ENCODE measurements at regions not wholly inside any gene's neighbourhood (a gene's known extent, or its start where the extent isn't known, plus 50 kb on each side); places are given as distances from the start of the nearest gene placed in this dataset.
"Not testable (repeated sequence)": the region's sequence is repeated elsewhere in the genome, so short reads cannot be mapped to it uniquely, and the experiment has no call there.

DNA sequence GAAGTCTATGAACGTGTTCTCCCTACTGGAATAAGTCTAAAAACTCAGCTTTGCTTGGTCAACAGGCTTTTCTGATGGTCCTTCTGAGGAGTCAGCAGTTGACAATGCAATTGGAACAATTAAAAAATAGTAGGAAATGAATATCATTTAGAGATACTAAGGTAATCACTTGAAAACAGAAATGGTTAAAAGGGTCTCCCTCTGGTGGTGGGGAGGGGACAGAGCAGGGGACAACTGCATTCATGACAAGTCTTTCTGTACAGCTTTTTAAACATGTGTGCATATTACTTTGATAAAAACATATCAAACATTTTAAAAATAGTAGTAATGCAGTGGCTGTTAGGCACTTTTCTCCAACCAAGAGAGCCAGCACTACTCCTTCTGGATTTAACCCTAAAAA lies 119.9 kb upstream of the FHIT start:
- Histone ChIP-seq H3K4me3 (ENCODE audit: insufficient read depth, low read depth, low read length) (no peak overlapping the region), H3K27ac (ENCODE audit: insufficient read depth, low read depth, low read length, poor library complexity, severe bottlenecking) (no peak overlapping the region), H3K4me1 (ENCODE audit: control insufficient read depth, insufficient read depth, low read length) (no peaks in the 10 kb centered on the region), H3K9me3 (ENCODE audit: control insufficient read depth, low read length) (no peaks in the 10 kb centered on the region), H3K27me3 (ENCODE audit: control insufficient read depth, insufficient read depth, low read length, poor library complexity, severe bottlenecking) (no peaks in the 10 kb centered on the region), H3K36me3 (ENCODE audit: control insufficient read depth, insufficient read depth, low read length) (no peaks in the 10 kb centered on the region)
- 87 to 92% methylated on average over 1 of the region's 1 CpG for WGBS, 2 experiments

DNA sequence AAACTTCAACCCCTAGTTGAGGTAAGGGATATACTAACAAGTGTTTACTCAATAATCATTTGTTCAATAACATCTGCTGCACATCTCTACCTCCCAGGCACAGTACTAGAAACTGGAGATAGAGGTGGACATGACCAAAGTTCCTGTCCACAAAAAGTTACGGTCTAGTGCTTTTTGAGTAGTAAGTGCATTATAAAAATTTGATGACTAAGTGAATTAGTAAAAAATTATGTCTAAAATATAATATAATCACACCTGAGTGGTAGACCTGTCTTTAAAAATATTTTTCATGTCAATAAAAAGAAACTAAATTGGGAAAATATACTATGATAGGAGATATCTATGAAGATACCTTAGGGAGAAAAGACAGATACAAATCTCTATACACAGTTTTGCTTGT lies 121.5 kb upstream of the FHIT start:
- 88% methylated on average over 1 of the region's 1 CpG; no CpG with 5 or more reads in 1 of the 2 experiments for WGBS, 2 experiments
- Histone ChIP-seq H3K27me3 (ENCODE audit: control insufficient read depth, insufficient read depth, low read length, poor library complexity, severe bottlenecking) (no peaks in the 10 kb centered on the region), H3K36me3 (ENCODE audit: control insufficient read depth, insufficient read depth, low read length) (no peaks in the 10 kb centered on the region), H3K4me1 (ENCODE audit: control insufficient read depth, insufficient read depth, low read length) (no peaks in the 10 kb centered on the region), H3K27ac (ENCODE audit: insufficient read depth, low read depth, low read length, poor library complexity, severe bottlenecking) (no peak overlapping the region), H3K9me3 (ENCODE audit: control insufficient read depth, low read length) (no peaks in the 10 kb centered on the region), H3K4me3 (ENCODE audit: insufficient read depth, low read depth, low read length) (no peak overlapping the region)

DNA sequence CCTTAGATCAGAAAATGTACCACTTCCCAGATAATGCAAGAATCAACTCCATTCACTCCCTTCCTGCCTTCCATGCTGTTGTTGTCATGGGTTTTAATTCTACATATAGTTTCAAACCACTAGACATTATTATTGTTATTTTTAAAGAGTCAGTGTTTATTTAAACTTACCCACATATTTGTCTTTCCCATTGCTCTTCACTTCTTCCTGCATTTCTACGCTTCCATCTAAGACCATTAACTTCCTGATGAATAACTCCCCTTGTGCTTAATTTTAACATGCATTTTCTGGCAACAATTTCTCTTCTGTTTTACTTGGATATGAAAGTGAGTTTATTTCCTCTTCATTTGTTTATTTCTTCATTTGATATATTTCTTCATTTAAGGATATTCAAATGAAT lies 127.1 kb upstream of the FHIT start:
- Histone ChIP-seq H3K27me3 (ENCODE audit: control insufficient read depth, insufficient read depth, low read length, poor library complexity, severe bottlenecking) (no peaks in the 10 kb centered on the region), H3K4me3 (ENCODE audit: insufficient read depth, low read depth, low read length) (no peak overlapping the region), H3K36me3 (ENCODE audit: control insufficient read depth, insufficient read depth, low read length) (no peaks in the 10 kb centered on the region), H3K9me3 (ENCODE audit: control insufficient read depth, low read length) (no peaks in the 10 kb centered on the region), H3K27ac (ENCODE audit: insufficient read depth, low read depth, low read length, poor library complexity, severe bottlenecking) (no peak overlapping the region), H3K4me1 (ENCODE audit: control insufficient read depth, insufficient read depth, low read length) (no peaks in the 10 kb centered on the region)
- 100% methylated on average over 1 of the region's 1 CpG for whole genome bisulfite sequencing, 2 experiments

DNA sequence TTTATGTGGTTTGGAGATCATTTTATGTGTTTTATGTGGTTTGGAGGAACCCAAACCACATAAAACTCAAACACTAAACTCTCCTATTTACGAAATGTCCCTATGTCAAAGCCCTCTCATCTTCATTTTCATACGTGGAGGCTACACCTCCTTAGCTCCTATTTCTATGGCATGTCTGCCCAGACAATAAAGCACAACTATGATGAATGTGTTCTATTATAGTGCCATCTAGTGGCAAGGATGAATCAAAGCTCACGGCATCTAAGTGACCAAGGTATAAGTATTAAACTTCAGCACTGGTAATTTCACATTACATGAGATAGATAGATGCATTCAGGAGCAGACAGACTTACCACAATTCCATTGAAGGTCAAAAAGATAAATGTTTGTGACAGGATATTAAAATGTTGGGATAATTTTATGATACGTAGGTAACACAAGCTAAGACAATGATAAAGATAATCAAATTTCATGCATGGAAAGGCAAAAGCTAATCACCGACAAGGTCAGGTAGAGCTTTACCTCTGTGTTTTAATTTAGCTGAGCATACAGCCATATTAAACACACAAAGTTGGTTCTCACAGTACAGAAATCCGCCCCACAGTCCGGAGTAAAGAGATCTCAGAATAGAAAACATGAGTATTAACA lies 130.6 kb upstream of the FHIT start:
- Histone ChIP-seq H3K27me3 (ENCODE audit: control insufficient read depth, insufficient read depth, low read length, poor library complexity, severe bottlenecking) (no peaks in the 10 kb centered on the region), H3K4me3 (ENCODE audit: insufficient read depth, low read depth, low read length) (no peak overlapping the region), H3K27ac (ENCODE audit: insufficient read depth, low read depth, low read length, poor library complexity, severe bottlenecking) (no peak overlapping the region), H3K4me1 (ENCODE audit: control insufficient read depth, insufficient read depth, low read length) (no peaks in the 10 kb centered on the region), H3K9me3 (ENCODE audit: control insufficient read depth, low read length) (no peaks in the 10 kb centered on the region), H3K36me3 (ENCODE audit: control insufficient read depth, insufficient read depth, low read length) (no peaks in the 10 kb centered on the region)
- 86 to 88% methylated on average over 4 to 6 of the region's 7 CpGs for WGBS, 2 experiments

DNA sequence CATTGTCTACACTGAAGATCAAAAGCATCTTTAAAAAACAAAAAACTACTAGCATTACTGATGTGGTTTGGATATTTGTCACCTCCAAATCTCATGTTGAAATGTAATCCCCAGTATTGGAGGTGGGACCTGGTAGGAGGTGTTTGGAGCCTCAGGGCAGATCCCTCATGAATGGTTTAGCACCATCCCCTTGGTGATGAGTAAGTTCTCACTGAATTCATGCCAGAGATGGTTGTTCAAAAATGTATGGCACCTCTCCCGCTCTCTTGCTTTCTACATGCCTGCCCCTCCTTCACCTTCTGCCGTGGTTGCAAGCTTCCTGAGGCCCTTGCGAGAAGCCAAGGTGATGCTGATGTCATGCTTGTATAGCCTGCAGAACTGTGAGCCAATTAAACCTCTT lies 136.6 kb upstream of the FHIT start:
- WGBS, 2 experiments, result 90 to 93% methylated on average over 3 of the region's 3 CpGs
- Histone ChIP-seq H3K36me3 (ENCODE audit: control insufficient read depth, insufficient read depth, low read length) (no peaks in the 10 kb centered on the region), H3K27ac (ENCODE audit: insufficient read depth, low read depth, low read length, poor library complexity, severe bottlenecking) (no peak overlapping the region), H3K4me3 (ENCODE audit: insufficient read depth, low read depth, low read length) (no peak overlapping the region), H3K27me3 (ENCODE audit: control insufficient read depth, insufficient read depth, low read length, poor library complexity, severe bottlenecking) (no peaks in the 10 kb centered on the region), H3K4me1 (ENCODE audit: control insufficient read depth, insufficient read depth, low read length) (no peaks in the 10 kb centered on the region), H3K9me3 (ENCODE audit: control insufficient read depth, low read length) (no peaks in the 10 kb centered on the region)

DNA sequence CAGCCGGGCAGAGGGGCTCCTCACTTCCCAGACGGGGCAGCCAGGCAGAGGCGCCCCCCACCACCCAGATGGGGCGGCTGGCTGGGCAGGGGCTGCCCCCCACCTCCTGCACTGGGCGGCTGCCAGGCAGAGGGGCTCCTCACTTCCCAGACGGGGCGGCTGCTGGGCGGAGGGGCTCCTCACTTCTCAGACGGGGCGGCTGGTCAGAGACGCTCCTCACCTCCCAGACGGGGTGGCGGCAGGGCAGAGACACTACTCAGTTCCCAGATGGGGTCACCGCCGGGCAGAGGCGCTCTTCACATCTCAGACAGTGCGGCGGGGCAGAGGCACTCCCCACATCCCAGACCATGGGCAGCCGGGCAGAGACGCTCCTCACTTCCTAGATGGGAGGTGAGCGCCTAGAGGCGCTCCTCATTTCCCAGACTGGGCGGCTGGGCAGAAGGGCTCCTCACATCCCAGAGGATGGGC lies 142.3 kb upstream of the FHIT start:
- H3K27ac ChIP-seq (ENCODE audit: insufficient read depth, low read depth, low read length, poor library complexity, severe bottlenecking); H3K4me3 ChIP-seq (ENCODE audit: insufficient read depth, low read depth, low read length); H3K4me1 ChIP-seq (ENCODE audit: control insufficient read depth, insufficient read depth, low read length); H3K36me3 ChIP-seq (ENCODE audit: control insufficient read depth, insufficient read depth, low read length); H3K9me3 ChIP-seq (ENCODE audit: control insufficient read depth, low read length); H3K27me3 ChIP-seq (ENCODE audit: control insufficient read depth, insufficient read depth, low read length, poor library complexity, severe bottlenecking): not testable (repeated sequence)
- 92 to 96% methylated on average over 23 of the region's 23 CpGs for WGBS, 2 experiments

DNA sequence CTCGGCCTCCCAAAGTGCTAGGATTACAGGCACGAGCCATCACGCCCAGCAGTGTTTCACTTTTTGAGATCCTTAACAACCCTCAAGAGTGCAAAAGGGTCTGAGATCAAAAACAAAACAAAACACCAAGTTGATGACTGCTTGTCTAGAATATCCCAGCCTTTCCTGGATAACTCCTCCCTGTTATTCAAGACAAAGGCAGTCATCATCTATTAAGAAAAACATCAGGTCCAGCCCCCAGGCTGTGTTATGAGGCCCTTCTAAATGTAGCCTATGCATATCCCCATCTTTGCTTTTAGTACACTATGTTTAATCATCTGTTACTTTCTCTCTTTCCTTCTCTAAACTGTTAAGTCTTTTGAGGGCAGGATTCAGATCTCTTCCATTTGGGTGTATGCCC lies 150.1 kb upstream of the FHIT start:
- Histone ChIP-seq H3K36me3 (ENCODE audit: control insufficient read depth, insufficient read depth, low read length) (no peaks in the 10 kb centered on the region), H3K4me3 (ENCODE audit: insufficient read depth, low read depth, low read length) (no peak overlapping the region), H3K9me3 (ENCODE audit: control insufficient read depth, low read length) (no peaks in the 10 kb centered on the region), H3K27me3 (ENCODE audit: control insufficient read depth, insufficient read depth, low read length, poor library complexity, severe bottlenecking) (no peaks in the 10 kb centered on the region), H3K4me1 (ENCODE audit: control insufficient read depth, insufficient read depth, low read length) (no peaks in the 10 kb centered on the region), H3K27ac (ENCODE audit: insufficient read depth, low read depth, low read length, poor library complexity, severe bottlenecking) (no peak overlapping the region)
- WGBS, 2 experiments, result 90 to 93% methylated on average over 3 of the region's 3 CpGs

DNA sequence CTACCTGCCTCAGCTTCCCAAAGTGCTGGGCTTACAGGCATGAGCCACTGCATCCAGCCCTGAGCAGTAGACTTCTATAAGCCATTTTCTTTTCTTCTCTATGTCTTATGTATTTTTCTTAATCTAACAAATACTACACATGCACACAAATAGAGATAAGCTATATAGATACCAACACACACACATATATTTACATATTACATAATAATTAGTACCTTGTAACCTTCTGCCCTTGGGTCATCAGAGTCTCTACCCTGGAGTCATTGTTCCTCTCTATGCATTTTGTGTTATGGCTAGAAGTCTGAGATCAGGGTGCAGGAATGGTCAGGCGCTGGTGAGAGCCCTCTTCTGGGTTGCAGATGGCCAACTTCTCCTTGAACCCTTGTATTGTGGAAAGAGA lies 154.0 kb upstream of the PTPRG start:
- no peaks in the 10 kb centered on the region for H3K9me3 ChIP-seq (ENCODE audit: control insufficient read depth, low read length)
- no peaks in the 10 kb centered on the region for H3K27me3 ChIP-seq (ENCODE audit: control insufficient read depth, insufficient read depth, low read length, poor library complexity, severe bottlenecking)
- no peaks in the 10 kb centered on the region for H3K36me3 ChIP-seq (ENCODE audit: control insufficient read depth, insufficient read depth, low read length)
- H3K4me3 ChIP-seq (ENCODE audit: insufficient read depth, low read depth, low read length), result no peak overlapping the region
- no peaks in the 10 kb centered on the region for H3K4me1 ChIP-seq (ENCODE audit: control insufficient read depth, insufficient read depth, low read length)
- H3K27ac ChIP-seq (ENCODE audit: insufficient read depth, low read depth, low read length, poor library complexity, severe bottlenecking), result no peak overlapping the region
- 83 to 92% methylated on average over 1 of the region's 1 CpG for WGBS, 2 experiments

DNA sequence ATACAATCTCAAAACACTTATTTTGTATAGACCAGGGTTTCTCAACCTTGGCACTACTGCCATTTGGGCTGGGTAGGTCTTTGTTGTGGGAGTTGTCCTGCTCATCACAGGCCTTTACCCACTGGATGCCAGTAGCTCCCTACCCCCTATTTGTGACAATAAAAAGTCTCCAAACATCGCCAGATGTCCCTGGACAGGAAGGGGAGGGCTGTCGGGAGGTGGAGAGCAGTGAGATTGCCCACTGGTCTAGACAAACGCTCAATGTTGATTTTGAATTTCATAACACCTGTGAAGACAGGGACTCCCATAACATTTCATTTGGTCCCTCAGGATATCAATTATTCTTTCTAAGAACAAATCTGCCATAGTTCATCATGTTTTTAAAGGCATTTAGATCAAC lies 151.7 kb upstream of the PTPRG start:
- Histone ChIP-seq H3K9me3 (ENCODE audit: control insufficient read depth, low read length) (no peaks in the 10 kb centered on the region), H3K36me3 (ENCODE audit: control insufficient read depth, insufficient read depth, low read length) (no peaks in the 10 kb centered on the region), H3K27me3 (ENCODE audit: control insufficient read depth, insufficient read depth, low read length, poor library complexity, severe bottlenecking) (no peaks in the 10 kb centered on the region), H3K27ac (ENCODE audit: insufficient read depth, low read depth, low read length, poor library complexity, severe bottlenecking) (no peak overlapping the region), H3K4me1 (ENCODE audit: control insufficient read depth, insufficient read depth, low read length) (no peaks in the 10 kb centered on the region), H3K4me3 (ENCODE audit: insufficient read depth, low read depth, low read length) (no peak overlapping the region)
- WGBS, 2 experiments, result 91 to 93% methylated on average over 3 of the region's 3 CpGs

DNA sequence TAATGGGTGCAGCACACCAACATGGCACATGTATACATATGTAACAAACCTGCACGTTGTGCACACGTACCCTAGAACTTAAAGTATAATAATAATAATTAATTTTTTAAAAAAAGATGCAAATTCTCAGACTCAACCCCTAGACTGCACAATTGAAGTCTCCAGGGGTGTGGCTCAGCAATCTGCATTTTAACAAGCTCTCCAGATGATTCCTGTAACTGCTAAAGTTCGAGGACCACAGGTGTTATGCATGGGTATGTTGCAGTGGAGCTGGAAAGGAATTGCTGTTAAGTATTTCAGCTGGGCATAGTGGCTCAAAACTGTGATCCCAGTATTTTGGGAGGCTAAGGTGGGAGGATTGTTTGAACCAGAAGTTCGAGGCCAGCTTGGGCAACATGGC lies 151.0 kb upstream of the PTPRG start:
- H3K4me1 ChIP-seq (ENCODE audit: control insufficient read depth, insufficient read depth, low read length); H3K27ac ChIP-seq (ENCODE audit: insufficient read depth, low read depth, low read length, poor library complexity, severe bottlenecking); H3K27me3 ChIP-seq (ENCODE audit: control insufficient read depth, insufficient read depth, low read length, poor library complexity, severe bottlenecking); H3K9me3 ChIP-seq (ENCODE audit: control insufficient read depth, low read length); H3K36me3 ChIP-seq (ENCODE audit: control insufficient read depth, insufficient read depth, low read length); H3K4me3 ChIP-seq (ENCODE audit: insufficient read depth, low read depth, low read length): not testable (repeated sequence)
- WGBS, 2 experiments, result 86 to 90% methylated on average over 1 to 3 of the region's 4 CpGs
